ENCODE measurements at regions not wholly inside any gene's neighbourhood (a gene's known extent, or its start where the extent isn't known, plus 50 kb on each side); places are given as distances from the start of the nearest gene placed in this dataset.

GRCh38 chr11:45053736-45054446 lies 92.5 kb upstream of the PRDM11 start:
- no peak for TF ChIP-seq REST (IDR thresholded peaks at IDR 0.05; ENCODE audit: insufficient replicate concordance, low read depth)
- no peak for TF ChIP-seq POLR2AphosphoS5 (IDR thresholded peaks at IDR 0.05; ENCODE audit: low read depth)
- TF ChIP-seq GABPA (IDR thresholded peaks at IDR 0.05; ENCODE audit: low read depth): no peak
- no peak for TF ChIP-seq SPI1 (IDR thresholded peaks at IDR 0.05; ENCODE audit: borderline replicate concordance, low read depth)
- no peak for TF ChIP-seq CTCF (IDR thresholded peaks at IDR 0.05; ENCODE audit: insufficient read depth, low read length)
- no peaks in the 10 kb centered on the region for H3K27me3 ChIP-seq (ENCODE audit: insufficient read depth, poor library complexity, severe bottlenecking)
- DNase-seq (ENCODE audit: low read depth in 1 of 2, low spot score in 1 of 2): no peak
- no peak overlapping the region for H3K4me3 ChIP-seq (replicated peaks; ENCODE audit: insufficient read depth, low read length)
- no peak overlapping the region for H3K27ac ChIP-seq (replicated peaks)

- TF ChIP-seq SPI1 (IDR thresholded peaks at IDR 0.05; ENCODE audit: borderline replicate concordance, low read depth) (no peak), CTCF (IDR thresholded peaks at IDR 0.05; ENCODE audit: insufficient read depth, low read length) (no peak), POLR2AphosphoS5 (IDR thresholded peaks at IDR 0.05; ENCODE audit: low read depth) (no peak), GABPA (IDR thresholded peaks at IDR 0.05; ENCODE audit: low read depth) (no peak), REST (IDR thresholded peaks at IDR 0.05; ENCODE audit: insufficient replicate concordance, low read depth) (no peak)
- H3K27me3 ChIP-seq (ENCODE audit: insufficient read depth, poor library complexity, severe bottlenecking): no peaks in the 10 kb centered on the region
- DNase-seq (ENCODE audit: low read depth in 1 of 2, low spot score in 1 of 2): no peak
- no peak overlapping the region for H3K4me3 ChIP-seq (replicated peaks; ENCODE audit: insufficient read depth, low read length)
- no peak overlapping the region for H3K27ac ChIP-seq (replicated peaks)
These were observed 91.5 kb upstream of the PRDM11 start for GRCh38 chr11:45054956-45055355.

GRCh38 chr11:45056529-45056928 lies 89.9 kb upstream of the PRDM11 start:
- Histone ChIP-seq H3K27ac (replicated peaks) (no peak overlapping the region), H3K4me3 (replicated peaks; ENCODE audit: insufficient read depth, low read length) (no peak overlapping the region), H3K27me3 (ENCODE audit: insufficient read depth, poor library complexity, severe bottlenecking) (no peaks in the 10 kb centered on the region)
- TF ChIP-seq CTCF (IDR thresholded peaks at IDR 0.05; ENCODE audit: insufficient read depth, low read length) (no peak), POLR2AphosphoS5 (IDR thresholded peaks at IDR 0.05; ENCODE audit: low read depth) (no peak), SPI1 (IDR thresholded peaks at IDR 0.05; ENCODE audit: borderline replicate concordance, low read depth) (no peak), GABPA (IDR thresholded peaks at IDR 0.05; ENCODE audit: low read depth) (no peak), REST (IDR thresholded peaks at IDR 0.05; ENCODE audit: insufficient replicate concordance, low read depth) (no peak)
- no peak for DNase-seq (ENCODE audit: low read depth in 1 of 2, low spot score in 1 of 2)

Data from HL-60 (cell line).